NOMO-1 treated with DMSO at 0.1 percent for 48 hours (cell line): ENCODE measurements at regions not wholly inside any gene's neighbourhood (a gene's known extent, or its start where the extent isn't known, plus 50 kb on each side); places are given as distances from the start of the nearest gene placed in this dataset.
"Not testable (repeated sequence)": the region's sequence is repeated elsewhere in the genome, so short reads cannot be mapped to it uniquely, and the experiment has no call there.

Source experiments
- DNase-seq: peaks from one replicate; lab custom pipeline; 2025; ENCODE audit not compliant: unreplicated experiment; lab: John Stamatoyannopoulos, UW

GRCh38 chr5:67989456-67989855, 226.1 kb upstream of the PIK3R1 start:
- DNase-seq, result no peak

GRCh38 chr5:67986761-67987160, 228.8 kb upstream of the PIK3R1 start:
- DNase-seq, result no peak

GRCh38 chr5:67985686-67986387, 229.7 kb upstream of the PIK3R1 start:
- DNase-seq, result no peak

GRCh38 chr5:67984546-67984945, 231.0 kb upstream of the PIK3R1 start:
- DNase-seq, result no peak

GRCh38 chr5:67983251-67984110, 232.1 kb upstream of the PIK3R1 start:
- DNase-seq, result peak; percentile 77

- not testable (repeated sequence) for DNase-seq
Observed at GRCh38 chr5:67982160-67982559, 233.4 kb upstream of the PIK3R1 start.

- DNase-seq, result no peak
Observed at GRCh38 chr5:67978171-67978570, 237.4 kb upstream of the PIK3R1 start.

GRCh38 chr5:67976891-67977601, 238.5 kb upstream of the PIK3R1 start:
- DNase-seq, result peak; percentile 85

- no peak for DNase-seq
Observed at GRCh38 chr5:67976181-67976580, 239.4 kb upstream of the PIK3R1 start.

- DNase-seq, result no peak
Observed at GRCh38 chr5:67974471-67974870, 241.1 kb upstream of the PIK3R1 start.

GRCh38 chr5:67974054-67974453, 241.5 kb upstream of the PIK3R1 start:
- DNase-seq, result no peak

GRCh38 chr5:67971971-67972821, 243.4 kb upstream of the PIK3R1 start:
- no peak for DNase-seq

- DNase-seq, result peak; percentile 78
Observed at GRCh38 chr5:67971223-67971830, 244.2 kb upstream of the PIK3R1 start.

GRCh38 chr5:67969631-67970030, 245.9 kb upstream of the PIK3R1 start:
- DNase-seq, result peak; percentile 3

GRCh38 chr5:67969176-67969575, 246.4 kb upstream of the PIK3R1 start:
- DNase-seq, result no peak

- no peak for DNase-seq
Observed at GRCh38 chr5:67966712-67967111, 248.8 kb upstream of the PIK3R1 start.

GRCh38 chr5:67964619-67965018, 250.9 kb upstream of the PIK3R1 start:
- no peak for DNase-seq

- DNase-seq, result no peak
Observed at GRCh38 chr5:67963789-67964519, 251.6 kb upstream of the PIK3R1 start.

- no peak for DNase-seq
Observed at GRCh38 chr5:67960939-67961338, 254.6 kb upstream of the PIK3R1 start.

- peak; percentile 16 for DNase-seq
Observed at GRCh38 chr5:67957374-67957773, 258.2 kb upstream of the PIK3R1 start.
